ENCODE measurements at regions not wholly inside any gene's neighbourhood (a gene's known extent, or its start where the extent isn't known, plus 50 kb on each side); places are given as distances from the start of the nearest gene placed in this dataset.

DNA sequence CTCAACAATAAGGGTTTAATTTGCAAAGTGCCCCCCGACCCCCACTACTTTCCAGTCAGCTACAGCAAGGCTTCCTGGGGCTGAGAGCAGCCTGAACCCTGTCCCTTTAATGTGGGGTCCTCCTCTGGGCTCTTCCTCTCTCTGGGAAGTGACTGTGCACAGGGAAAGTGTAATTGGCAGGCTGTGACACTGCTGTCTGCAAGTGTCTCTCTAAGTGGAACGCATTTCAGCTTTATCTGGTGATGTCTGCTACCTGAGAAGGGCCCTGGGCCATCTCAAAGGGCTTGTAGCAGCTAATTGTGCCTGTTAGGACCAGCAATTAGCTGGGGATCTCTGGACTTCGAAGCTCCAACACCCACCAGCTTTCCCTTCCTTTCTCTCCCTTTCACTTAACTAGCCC lies 406.6 kb downstream of the TSHZ3 start:
- TF ChIP-seq CTCF (conservative IDR thresholded peaks at IDR 0.05; ENCODE audit: low read length) (no peak), EZH2phosphoT487 (IDR thresholded peaks at IDR 0.05; ENCODE audit: borderline replicate concordance, low read depth, low read length) (no peak)
